Activated CD4-positive, CD25-positive, alpha-beta regulatory T cell treated with anti-CD3 and anti-CD28 coated beads, Interleukin-2, amount 50 U/mL, for 24 hours (primary cell): ENCODE measurements at regions not wholly inside any gene's neighbourhood (a gene's known extent, or its start where the extent isn't known, plus 50 kb on each side); places are given as distances from the start of the nearest gene placed in this dataset.
"Not testable (repeated sequence)": the region's sequence is repeated elsewhere in the genome, so short reads cannot be mapped to it uniquely, and the experiment has no call there.

ENCODE experiments used
- ATAC-seq, 2 donors: fragments of 150-1000 bp; cut with Tn5 transposase; one replicate each; pipeline ENCODE4 v1.10.0; 2021; ENCODE audit warnings: mild to moderate bottlenecking in 1 of 2, moderate library complexity in 1 of 2

GRCh38 chr18:78429127-78430108 lies 550.2 kb upstream of the SALL3 start:
- ATAC-seq = no peak

DNA sequence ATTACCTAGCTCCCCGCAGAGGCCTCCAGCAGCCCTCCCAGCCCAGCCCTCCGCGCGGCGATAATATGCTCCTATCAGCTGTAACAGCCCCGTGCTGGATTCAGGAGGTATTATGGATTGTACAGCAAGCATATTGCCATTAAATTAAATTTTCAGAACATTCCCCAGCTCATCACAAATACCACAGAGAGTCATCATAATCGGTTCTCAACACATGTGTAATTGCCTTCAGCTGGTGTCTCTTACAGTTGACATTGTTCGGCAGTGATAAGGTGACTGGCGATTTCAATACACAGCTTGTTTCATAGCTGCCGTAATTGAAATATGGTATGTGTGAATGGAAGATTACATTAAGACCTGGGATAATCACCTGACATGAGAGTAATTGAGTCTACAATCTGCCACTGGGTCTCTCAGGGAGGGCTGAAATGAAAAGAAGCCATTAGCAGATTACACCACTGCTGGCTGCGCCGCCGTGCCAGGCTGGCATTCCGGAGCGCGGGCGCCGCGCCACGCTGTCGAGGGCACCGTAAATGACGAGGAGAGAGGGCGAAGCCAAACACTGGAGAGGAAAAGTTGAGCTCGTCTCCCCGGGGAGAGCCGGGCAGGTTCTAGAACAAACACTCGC lies 549.4 kb upstream of the SALL3 start:
- no peak for ATAC-seq

GRCh38 chr18:78431606-78432005 lies 548.0 kb upstream of the SALL3 start:
- ATAC-seq = no peak

DNA sequence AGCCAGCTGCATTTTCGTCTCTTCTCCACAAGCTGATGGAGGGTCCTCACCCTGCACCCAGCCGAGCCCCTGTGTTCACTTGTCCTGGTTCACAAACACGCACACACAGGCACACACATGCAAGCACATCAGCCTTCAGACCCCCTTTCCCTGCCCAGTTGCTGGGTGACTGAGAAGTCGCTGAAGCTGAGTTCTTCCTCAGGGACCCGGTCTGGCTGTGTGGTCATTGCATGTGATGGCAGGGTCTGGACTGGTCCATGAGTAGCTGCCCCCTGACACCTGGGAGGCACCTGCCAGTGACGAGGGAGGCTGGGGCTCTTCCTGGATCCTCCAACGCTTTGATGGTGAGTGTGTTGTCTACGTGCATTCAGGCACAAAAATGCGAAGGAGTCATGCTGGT lies 546.1 kb upstream of the SALL3 start:
- no peak for ATAC-seq

DNA sequence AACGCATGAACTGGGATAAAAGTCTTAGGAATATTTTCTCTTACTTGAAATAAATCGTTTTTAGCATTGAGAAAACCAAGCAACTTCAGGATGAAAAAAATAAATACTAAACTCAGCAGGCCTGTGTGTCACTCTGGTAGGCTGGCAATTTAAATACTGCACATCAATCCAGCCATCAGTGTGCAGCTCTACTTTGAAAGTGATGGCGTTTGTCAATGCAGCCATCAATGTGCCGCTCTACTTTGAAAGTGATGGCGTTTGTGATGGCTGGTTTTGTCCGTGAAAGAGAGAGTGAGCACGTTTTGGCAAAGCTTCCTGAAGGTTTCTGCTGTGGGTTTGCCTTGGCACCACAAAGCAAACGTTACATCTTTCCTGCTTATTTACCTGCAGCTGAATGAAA lies 543.5 kb upstream of the SALL3 start:
- no peak for ATAC-seq

DNA sequence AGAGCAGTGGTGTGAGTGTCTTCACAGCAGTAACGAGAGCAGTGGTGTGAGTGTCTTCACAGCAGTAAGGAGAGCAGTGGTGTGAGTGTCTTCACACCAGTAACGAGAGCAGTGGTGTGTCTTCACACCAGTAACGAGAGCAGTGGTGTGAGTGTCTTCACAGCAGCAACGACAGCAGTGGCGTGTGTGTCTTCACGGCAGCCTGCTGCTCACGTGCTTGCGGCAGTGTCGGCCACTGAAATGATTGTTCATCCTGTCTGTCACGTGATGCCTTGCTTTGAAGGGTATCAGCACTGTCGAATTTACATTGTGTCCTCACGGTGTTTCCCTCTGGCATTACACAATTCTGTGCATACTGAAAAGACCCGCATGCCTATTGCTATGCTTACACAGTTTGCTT lies 541.4 kb upstream of the SALL3 start:
- ATAC-seq = not testable (repeated sequence)

DNA sequence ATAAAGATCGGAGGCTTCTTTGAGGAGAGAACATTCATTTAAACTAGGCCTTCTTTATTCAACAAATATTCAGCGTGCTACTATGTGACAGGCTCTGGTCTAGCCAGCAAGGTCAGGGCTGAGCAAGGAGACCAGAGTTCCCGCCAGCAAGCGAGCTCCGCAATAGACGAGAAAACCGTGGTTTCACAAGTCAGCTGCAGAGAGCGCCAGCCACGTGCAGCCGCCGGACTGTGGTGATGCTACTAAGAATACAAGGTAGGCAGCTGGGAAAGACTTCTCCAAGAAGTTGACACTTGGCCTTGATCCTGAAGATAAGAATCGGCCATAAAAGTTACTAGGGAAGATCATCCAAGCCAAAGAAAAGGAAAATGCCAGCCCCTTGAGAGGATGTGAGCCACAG lies 533.7 kb upstream of the SALL3 start:
- ATAC-seq = no peak

DNA sequence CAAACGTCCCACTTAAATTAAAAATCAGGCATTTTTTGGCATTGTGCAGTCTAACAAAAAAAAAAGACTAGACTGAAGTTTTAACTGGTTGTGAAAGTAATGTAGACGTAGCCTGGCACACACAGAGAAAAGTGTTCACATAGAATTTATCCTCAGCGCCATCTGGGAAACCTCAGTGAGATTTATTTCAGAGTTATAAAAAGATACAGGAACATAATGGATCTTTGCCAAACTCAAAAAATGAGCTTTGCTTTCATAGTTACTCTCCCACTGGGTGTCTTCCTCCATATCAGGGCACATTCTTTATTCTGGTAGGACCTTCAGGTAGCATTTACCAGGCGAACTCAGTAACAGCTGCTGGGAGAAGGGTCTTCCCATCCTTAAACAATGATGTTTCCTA lies 532.4 kb upstream of the SALL3 start:
- ATAC-seq = no peak

DNA sequence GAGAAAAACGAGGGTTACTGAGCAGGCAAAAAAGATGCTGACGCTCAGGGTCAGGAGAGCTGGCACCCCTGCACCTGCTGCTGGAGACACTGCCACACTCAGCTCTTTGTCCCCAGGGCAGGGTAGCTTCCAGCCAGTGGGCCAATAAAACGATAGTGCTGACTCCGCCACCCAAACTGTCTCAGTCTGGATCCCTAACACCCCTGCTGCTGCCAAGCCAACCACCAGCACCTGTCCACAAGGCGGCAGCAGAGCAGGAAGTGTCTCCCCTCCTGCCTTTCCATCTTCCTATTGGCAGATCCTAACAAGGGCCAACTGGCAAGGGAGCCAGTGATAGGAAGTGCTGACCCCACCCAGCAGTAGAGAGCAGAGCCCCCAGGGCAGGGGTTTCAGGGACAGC lies 531.5 kb upstream of the SALL3 start:
- no peak for ATAC-seq

DNA sequence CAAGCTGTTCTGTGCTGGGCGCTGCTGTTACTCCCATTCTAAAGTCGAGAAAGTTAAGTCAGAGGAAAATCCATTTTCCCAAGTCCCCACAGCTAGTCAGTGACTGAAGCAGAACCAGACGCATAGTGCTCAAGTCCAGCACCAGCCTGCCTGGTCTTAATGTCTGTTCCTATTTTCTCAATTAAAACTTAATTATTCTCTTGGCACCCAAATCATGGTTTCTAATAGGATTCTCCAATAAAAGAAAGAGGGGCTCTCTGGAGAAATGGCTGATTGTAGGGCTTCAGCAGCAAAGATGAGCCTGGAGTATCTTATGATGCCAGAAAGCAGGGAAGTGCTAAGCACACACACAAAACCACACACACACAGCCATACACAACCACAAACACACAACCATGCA lies 531.0 kb upstream of the SALL3 start:
- ATAC-seq = no peak

- no peak for ATAC-seq
Observed at GRCh38 chr18:78454221-78454620, 525.4 kb upstream of the SALL3 start.

DNA sequence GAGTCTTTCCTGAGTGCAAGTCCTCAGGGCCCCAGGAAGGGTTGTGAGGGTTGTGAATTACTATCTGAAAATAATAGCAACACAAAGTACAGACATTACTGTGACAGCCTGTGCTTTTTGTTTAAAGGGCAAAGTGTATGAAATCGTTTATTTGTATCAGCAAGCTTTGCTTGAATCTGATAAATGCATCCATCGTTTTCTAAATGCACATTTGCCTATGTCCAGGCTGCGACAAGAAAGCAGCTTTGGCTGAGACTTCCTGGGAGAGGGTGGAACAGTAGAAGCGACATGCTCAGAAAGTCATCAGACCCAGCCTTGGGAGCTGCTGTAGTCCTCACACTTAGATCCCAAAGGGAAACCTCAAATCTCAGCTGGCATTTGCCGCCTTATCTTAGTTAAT lies 524.2 kb upstream of the SALL3 start:
- no peak for ATAC-seq

DNA sequence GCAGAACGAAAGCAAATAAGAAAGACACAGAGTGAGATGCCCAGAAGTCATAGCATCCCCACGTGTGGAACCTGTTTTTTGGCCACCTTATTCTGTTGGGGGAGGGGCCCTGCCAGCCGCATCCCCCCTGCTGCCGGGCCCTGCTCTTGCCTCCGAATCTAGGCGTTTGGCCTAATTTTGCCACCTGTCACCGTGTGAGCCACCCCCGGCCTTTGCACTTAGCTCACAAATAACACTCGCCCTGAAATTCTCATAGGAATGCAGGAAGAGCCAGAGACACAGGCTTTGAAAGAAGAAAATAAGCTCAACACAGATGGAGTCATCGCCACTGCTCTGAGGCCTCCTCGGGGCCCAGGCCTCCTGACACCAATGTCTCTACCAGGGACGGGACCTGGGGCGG lies 522.6 kb upstream of the SALL3 start:
- ATAC-seq = no peak

DNA sequence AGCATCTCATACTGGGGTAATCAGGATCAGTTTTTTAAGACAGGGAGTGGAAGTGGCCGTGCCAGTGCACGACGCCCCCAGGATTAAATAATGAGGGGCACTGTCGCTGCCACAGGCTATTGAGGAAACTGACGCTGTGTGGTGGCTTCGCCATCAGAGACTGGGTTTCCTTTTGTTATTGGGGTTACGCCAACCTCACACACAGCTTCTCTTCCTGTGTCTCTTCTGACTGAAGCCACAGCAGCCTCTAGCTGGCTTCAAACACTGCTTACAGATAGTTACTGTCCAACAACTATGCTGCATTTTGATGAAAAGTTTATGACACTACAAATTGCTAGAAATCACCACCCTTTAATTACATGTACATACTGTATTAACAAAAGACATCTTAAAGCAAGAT lies 521.9 kb upstream of the SALL3 start:
- no peak for ATAC-seq

- ATAC-seq = no peak
Observed at GRCh38 chr18:78458356-78458755, 521.3 kb upstream of the SALL3 start.

DNA sequence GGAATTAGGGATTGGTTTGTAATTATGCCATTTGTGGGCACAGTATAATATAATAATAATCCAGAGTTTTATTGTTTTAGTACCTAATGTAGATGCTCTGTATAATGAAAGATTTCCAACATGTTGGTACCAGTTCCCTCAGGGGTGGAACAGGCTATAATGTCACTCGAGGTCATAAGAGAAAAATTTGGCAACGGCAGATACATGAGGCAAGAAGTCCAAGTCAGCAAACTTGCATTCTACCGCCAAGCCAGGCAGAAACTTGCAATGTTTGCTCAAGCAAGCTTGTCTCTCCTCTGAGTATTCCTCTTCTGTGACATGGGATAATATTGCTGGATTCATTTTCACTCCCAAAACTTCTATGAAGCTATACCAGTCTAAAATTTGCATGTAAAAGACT lies 520.0 kb upstream of the SALL3 start:
- ATAC-seq = no peak

DNA sequence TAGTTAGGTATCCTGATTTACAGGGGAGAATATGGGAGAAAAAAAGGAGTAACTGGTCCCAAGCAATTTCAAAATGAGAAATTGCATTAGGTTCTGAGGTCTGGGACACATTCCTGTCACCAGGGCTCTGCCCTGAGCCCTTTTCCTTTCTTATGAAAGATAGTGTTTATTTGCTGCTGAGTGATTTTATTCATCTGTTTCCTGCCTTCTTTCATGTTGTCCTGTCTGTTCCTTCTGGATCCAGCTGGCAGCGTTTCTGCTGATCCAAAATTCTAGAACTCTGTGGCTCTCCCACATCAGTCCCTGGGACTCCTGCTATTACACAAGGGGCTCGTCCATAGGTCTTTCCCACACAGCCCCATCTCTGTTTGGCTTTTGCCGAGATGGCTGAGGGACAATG lies 519.1 kb upstream of the SALL3 start:
- ATAC-seq = no peak

DNA sequence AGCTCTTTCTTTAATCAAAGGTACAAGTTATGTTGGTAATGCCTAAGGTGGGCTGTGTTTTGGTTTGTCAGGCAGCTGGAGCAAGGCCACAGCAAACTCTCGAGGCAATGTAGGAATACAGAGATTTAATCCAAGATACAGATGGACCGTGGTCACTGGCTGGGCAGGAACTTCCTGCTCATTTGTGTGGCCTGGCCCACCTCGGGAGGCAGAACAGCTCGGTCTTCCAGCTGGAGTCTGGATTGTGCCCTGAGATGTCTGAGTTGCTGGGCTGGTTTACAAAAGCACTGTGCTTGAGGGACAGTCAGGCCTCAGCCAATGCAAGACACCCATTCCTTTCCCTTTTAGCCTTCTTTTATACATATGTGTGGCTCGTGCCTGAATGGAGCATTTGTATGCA lies 506.1 kb upstream of the SALL3 start:
- no peak for ATAC-seq

DNA sequence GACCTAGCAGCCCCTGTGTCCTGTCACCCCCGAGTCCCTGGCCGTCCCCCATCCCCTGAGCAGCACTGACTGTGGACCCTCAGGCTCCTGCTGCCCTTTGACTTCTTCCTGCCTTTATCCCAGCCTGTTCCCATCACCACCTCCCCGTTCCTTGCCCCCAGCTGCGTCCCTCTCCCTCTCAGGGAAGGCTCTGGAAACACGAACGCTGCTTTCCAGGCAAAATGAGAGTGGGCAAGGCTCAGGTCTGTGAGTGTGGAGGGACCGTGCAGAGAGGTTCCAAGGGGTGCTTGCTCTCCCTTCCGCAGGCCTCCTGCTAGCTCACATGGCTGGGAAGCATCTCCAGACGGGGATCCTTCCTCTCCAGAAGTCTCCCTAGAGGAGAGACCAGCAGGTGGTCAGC lies 501.8 kb upstream of the SALL3 start:
- no peak for ATAC-seq

DNA sequence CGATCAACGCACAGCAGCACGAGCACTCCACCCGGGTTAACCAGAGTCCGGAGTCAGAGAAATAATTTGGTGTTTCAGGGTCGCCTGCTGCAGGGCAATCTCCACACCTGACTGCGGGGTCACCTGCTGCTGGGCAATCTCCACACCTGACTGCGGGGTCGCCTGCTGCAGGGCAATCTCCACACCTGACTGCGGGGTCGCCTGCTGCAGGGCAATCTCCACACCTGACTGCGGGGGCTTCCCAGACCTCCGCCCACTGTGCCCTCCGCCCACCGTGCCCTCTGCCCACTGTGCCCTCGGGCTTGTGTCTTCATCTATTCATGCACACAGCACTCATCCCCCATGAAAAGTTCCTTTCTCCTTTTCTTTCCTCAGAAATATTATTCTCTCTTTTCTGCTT lies 500.2 kb upstream of the SALL3 start:
- ATAC-seq = no peak

DNA sequence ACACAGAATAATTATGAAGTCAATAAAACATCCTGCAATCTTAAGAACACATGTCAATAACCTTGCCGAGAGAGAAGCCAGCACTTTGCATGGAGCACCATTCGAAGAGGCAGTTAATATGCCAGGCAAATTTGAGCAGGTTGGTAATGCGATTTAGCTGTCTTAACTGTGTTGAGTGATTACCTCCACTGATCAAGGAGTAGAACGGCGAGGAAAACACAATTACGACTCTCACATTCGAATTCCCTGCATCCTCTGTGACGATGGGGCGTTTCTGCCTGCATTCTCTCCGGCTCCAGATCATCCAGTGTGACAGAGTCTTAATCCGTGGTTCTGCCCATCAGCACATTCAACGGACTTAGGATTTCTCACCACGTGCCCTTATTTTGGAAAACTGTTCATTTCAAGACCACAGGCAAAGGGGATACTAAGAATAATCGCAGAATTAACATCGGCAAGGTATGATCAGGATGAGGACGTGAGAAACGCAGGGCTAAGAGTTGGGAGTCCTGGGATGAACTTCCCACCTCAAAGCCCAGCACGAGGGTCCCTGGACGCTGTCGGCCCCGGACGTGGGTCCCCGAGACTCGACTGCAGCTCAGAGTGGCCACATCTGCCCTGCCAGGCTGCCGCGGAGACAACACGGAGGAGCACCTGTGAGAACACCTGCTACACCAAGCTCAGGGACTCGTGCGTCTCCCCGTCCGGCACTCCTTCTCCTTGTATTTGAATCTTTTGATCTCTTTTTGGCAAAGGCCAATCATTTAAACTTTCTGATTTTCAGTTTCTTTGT lies 499.2 kb upstream of the SALL3 start:
- no peak for ATAC-seq

GRCh38 chr18:78482378-78482777 lies 497.2 kb upstream of the SALL3 start:
- ATAC-seq = no peak

GRCh38 chr18:78487649-78488048 lies 492.0 kb upstream of the SALL3 start:
- ATAC-seq = no peak
